ENCODE measurements at regions not wholly inside any gene's neighbourhood (a gene's known extent, or its start where the extent isn't known, plus 50 kb on each side); places are given as distances from the start of the nearest gene placed in this dataset.

DNA sequence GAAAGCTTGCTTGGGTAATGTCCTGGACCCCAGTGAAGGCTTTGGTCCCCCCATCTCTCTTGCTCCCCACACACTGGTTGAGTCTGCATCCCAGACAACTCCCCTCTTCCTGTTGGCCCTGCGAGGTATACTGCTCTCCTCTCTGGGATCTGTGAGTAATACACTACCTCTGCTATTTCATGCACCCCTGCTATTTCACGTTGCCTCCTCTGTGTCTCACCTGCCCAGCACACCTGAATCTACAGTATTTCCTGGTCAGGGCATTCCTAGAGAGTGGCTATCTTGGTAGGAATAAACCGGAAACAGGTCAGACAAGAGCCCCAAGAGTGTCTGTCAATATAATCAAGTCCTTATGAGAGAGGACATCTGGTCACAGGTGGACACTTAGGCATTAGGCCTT, 114.3 kb upstream of the ODAD2 start:
- TF ChIP-seq, protein P1, sequence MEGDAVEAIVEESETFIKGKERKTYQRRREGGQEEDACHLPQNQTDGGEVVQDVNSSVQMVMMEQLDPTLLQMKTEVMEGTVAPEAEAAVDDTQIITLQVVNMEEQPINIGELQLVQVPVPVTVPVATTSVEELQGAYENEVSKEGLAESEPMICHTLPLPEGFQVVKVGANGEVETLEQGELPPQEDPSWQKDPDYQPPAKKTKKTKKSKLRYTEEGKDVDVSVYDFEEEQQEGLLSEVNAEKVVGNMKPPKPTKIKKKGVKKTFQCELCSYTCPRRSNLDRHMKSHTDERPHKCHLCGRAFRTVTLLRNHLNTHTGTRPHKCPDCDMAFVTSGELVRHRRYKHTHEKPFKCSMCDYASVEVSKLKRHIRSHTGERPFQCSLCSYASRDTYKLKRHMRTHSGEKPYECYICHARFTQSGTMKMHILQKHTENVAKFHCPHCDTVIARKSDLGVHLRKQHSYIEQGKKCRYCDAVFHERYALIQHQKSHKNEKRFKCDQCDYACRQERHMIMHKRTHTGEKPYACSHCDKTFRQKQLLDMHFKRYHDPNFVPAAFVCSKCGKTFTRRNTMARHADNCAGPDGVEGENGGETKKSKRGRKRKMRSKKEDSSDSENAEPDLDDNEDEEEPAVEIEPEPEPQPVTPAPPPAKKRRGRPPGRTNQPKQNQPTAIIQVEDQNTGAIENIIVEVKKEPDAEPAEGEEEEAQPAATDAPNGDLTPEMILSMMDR (IDR thresholded peaks at IDR 0.05), result no peak
- TF ChIP-seq ZFX (IDR thresholded peaks at IDR 0.05; ENCODE audit: borderline replicate concordance), result no peak
- no peak overlapping the region for H3K27ac ChIP-seq

DNA sequence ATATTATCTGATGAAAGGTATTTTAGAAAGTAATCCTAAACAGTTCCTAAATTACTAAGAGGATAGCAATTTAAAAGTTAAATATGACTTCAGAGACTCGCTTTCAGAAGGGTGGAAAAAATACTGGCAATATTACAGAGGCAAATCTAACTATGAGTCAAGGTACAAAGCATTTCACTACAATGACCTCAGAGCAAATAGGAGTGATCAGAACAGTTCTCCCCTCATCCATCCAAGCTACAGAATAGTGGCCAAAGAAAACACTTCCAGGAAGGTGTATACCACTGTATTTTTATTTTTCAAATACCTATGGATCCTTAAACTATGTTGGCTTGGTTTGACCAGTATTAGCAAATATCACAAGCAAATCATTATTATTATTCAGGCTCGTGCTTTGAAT, 112.8 kb upstream of the ODAD2 start:
- TF ChIP-seq, protein P1 (IDR thresholded peaks at IDR 0.05), result no peak
- TF ChIP-seq ZFX (IDR thresholded peaks at IDR 0.05; ENCODE audit: borderline replicate concordance), result no peak
- H3K27ac ChIP-seq, result no peak overlapping the region

DNA sequence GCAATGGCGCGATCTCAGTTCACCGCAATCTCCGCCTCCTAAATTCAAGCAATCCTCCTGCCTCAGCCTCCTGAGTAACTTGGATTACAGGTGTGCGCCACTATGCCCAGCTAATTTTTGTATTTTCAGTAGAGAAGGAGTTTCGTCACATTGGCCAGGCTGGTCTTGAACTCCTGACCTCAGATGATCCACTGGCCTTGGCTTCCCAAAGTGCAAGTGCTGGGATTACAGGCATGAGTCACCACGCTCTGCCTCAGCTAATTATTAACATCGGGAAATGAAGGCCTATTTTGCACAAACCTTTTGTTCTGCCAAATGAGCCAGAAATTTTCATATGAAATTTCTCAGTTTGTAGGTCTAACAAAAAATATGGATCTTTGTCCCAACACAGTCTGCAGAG, 106.7 kb upstream of the ODAD2 start:
- no peak overlapping the region for H3K27ac ChIP-seq
- no peak for TF ChIP-seq ZFX (IDR thresholded peaks at IDR 0.05; ENCODE audit: borderline replicate concordance)
- TF ChIP-seq, protein P1 (IDR thresholded peaks at IDR 0.05), result no peak

DNA sequence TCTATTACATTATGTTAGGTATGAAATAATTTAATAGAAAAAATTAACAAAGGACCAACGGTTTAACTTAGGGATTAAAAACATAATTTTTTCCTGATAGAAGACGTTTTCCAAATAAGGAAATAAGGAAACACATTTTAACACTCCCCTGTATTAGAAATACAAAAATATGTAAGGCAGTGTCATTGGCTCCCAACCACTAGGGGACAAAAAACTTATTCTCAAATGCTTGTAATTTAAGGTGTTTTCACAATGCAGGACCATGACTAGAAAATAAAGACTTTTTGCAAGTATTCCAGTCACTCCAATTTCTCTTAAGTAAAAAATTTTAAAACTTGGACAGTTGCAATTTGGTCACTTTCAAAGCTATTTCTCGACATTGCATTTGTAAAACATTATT, 98.8 kb upstream of the ODAD2 start:
- H3K27ac ChIP-seq, result no peak overlapping the region
- TF ChIP-seq, protein P1 (IDR thresholded peaks at IDR 0.05), result peak; percentile 15; the same call in 1 of the 2 replicates
- TF ChIP-seq ZFX (IDR thresholded peaks at IDR 0.05; ENCODE audit: borderline replicate concordance), result no peak

DNA sequence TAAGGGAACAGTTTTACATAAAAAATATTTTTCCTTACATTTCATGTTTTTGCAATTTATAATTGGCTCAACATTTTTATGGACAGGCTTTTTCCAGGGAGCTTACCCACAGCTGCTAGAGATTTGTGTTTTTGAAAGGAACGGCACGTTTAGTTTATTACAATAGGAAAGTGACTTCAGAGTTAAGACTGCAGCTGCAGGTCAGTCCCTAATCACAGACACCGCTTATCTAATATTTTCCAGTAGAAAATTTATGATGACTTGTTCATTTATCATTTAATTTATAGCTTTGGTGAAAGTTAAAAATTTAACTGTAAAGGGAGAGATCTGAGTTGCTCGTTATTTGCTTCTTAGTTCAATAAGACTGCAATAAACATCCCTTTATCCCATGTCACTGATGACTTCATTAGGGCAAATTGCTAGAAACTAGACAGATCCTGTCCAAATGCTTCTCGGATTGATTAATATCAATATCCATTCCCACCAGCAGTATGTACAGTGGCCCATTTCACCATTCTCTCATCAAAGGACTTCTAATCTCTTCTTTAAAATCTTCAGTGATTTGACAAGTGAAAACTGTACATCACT, 97.0 kb upstream of the ODAD2 start:
- TF ChIP-seq, protein P1 (IDR thresholded peaks at IDR 0.05), result no peak
- TF ChIP-seq ZFX (IDR thresholded peaks at IDR 0.05; ENCODE audit: borderline replicate concordance), result no peak

DNA sequence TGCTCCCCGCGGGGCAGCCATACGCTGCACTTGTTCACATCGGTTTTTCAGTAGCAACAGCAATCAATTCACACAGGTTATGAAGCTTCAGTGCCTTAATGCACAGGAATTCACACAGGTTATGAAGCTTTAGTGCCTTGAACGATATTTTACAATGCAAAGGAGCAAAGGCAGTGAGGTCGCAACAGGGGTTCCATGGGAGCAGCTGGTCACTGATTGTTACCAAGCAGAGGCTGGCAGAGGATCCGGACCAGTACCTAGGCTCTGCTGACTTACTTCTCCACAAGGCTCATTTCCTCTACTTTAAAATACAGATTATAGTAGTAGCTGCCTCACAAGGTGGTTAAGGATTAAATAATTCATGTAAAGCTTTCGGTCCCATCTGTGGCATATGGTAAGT, 95.2 kb upstream of the ODAD2 start:
- H3K27ac ChIP-seq, result no peak overlapping the region

More for the DNA sequence above, 97.0 kb upstream of the ODAD2 start:
- H3K27ac ChIP-seq, result no peak overlapping the region

DNA sequence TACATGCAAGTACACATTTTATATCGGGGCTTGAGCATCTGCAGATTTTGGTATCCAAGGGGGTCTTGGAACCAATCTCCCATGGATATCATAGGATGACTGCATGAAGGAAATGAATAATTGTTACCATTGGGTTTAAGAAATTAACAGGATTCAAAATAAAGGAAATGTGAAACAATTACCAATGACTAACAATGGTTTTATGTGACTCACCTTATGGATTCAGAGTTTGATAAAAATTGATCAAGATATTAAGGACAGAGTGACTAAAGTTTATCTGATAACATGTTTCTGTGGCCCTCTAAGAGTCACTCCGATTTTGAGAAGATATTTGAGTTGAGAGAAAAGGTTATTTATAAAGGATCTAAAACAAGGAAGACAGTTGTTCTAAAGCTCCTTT, 93.0 kb upstream of the ODAD2 start:
- no peak overlapping the region for H3K27ac ChIP-seq
- TF ChIP-seq, protein P1 (IDR thresholded peaks at IDR 0.05), result no peak
- TF ChIP-seq ZFX (IDR thresholded peaks at IDR 0.05; ENCODE audit: borderline replicate concordance), result no peak

More for the DNA sequence above, 95.2 kb upstream of the ODAD2 start:
- TF ChIP-seq ZFX (IDR thresholded peaks at IDR 0.05; ENCODE audit: borderline replicate concordance), result no peak
- TF ChIP-seq, protein P1 (IDR thresholded peaks at IDR 0.05), result no peak

All from 22Rv1 (cell line).